SK-N-SH (cell line): ENCODE measurements at regions not wholly inside any gene's neighbourhood (a gene's known extent, or its start where the extent isn't known, plus 50 kb on each side); places are given as distances from the start of the nearest gene placed in this dataset.

Experiments
- CTCF ChIA-PET: fragments of 300-600, 350-600 bp; formaldehyde crosslinking; extraction: SDS; loops from one replicate; lab custom pipeline; 2021; lab: Yijun Ruan, JAX
- POLR2A ChIA-PET: fragments of 350-600 bp; sonication (Branson Sonifier 250); formaldehyde crosslinking; extraction: SDS; loops from one replicate; lab custom pipeline; 2020; ENCODE audit warnings: antibody characterized with exemption, inconsistent platforms; lab: Yijun Ruan, JAX
- DNase-seq: peaks from one replicate; pipeline ENCODE4 v3.0.0; 2012
- H2AFZ ChIP-seq: fragments of 200-600 bp; sonication (generic); 2 replicates; pipeline ENCODE4 v1.8.1; 2016; ENCODE audit warnings: antibody characterized with exemption, mild to moderate bottlenecking, low read depth
- H3F3A ChIP-seq: fragments of 200-600 bp; sonication (generic); replicated peaks from 2 replicates; pipeline ENCODE3; 2016; ENCODE audit warnings: antibody characterized with exemption, mild to moderate bottlenecking; ENCODE audit not compliant: insufficient read depth
- H3K27ac ChIP-seq, 2 experiments: fragments of 200-500 bp in 1 of 2; fragments of 200-600 bp in 1 of 2; sonication (Bioruptor generic) in 1 of 2; sonication (generic), shearing (Covaris generic) in 1 of 2; 2 replicates each; pipeline versions ENCODE4 v1.5.1 to v1.6.1; 2014 to 2016; ENCODE audit warnings: low read depth in 2 of 2, inconsistent platforms in 1 of 2, low read length in 1 of 2, mild to moderate bottlenecking in 1 of 2, mixed read lengths in 1 of 2
- H3K27me3 ChIP-seq: fragments of 200-600 bp; sonication (generic), shearing (Covaris generic); 2 replicates; pipeline ENCODE4 v1.6.1; 2016; ENCODE audit warnings: mixed run types; ENCODE audit not compliant: insufficient read depth
- H3K36me3 ChIP-seq, 2 experiments: fragments of 200-500 bp in 1 of 2; fragments of 200-600 bp in 1 of 2; sonication (Bioruptor generic) in 1 of 2; sonication (generic) in 1 of 2; replicated peaks in 1 of 2; 2 replicates each; pipeline versions ENCODE3 to v1.5.1; 2014 to 2016; ENCODE audit warnings: low read length in 1 of 2, mild to moderate bottlenecking in 1 of 2; ENCODE audit not compliant: insufficient read depth in 2 of 2, control insufficient read depth in 1 of 2
- H3K4me1 ChIP-seq, 2 experiments: fragments of 200-500 bp in 1 of 2; fragments of 200-600 bp in 1 of 2; sonication (Bioruptor generic) in 1 of 2; sonication (generic), shearing (Covaris generic) in 1 of 2; 2 replicates each; pipeline versions ENCODE4 v1.5.1 to v1.6.1; 2014 to 2016; ENCODE audit warnings: low read depth in 1 of 2, low read length in 1 of 2, mixed run types in 1 of 2; ENCODE audit not compliant: insufficient read depth in 2 of 2, control insufficient read depth in 1 of 2
- H3K4me2 ChIP-seq: fragments of 200-600 bp; sonication (generic), shearing (Covaris generic); 2 replicates; pipeline ENCODE4 v1.6.1; 2017; ENCODE audit warnings: mixed run types
- H3K4me3 ChIP-seq, 2 experiments: fragments of 200-500 bp in 1 of 2; fragments of 200-600 bp in 1 of 2; sonication (Bioruptor generic) in 1 of 2; sonication (generic), shearing (Covaris generic) in 1 of 2; 2 replicates each; pipeline versions ENCODE4 v1.5.1 to v1.8.1; 2014 to 2016; ENCODE audit warnings: low read depth in 2 of 2, inconsistent platforms in 1 of 2, low read length in 1 of 2, mild to moderate bottlenecking in 1 of 2, mixed read lengths in 1 of 2, moderate library complexity in 1 of 2
- H3K79me2 ChIP-seq: fragments of 200-600 bp; sonication (generic); 2 replicates; pipeline ENCODE4 v1.8.1; 2017; ENCODE audit warnings: mild to moderate bottlenecking; ENCODE audit not compliant: insufficient read depth
- H3K9ac ChIP-seq: fragments of 200-600 bp; sonication (generic); 2 replicates; pipeline ENCODE4 v1.6.1; 2017; ENCODE audit warnings: mixed run types
- H3K9me2 ChIP-seq: fragments of 200-600 bp; sonication (generic); 2 replicates; pipeline ENCODE4 v1.6.1; 2017; ENCODE audit warnings: mixed run types
- H3K9me3 ChIP-seq: fragments of 200-600 bp; sonication (generic); 2 replicates; pipeline ENCODE4 v1.6.1; 2017; ENCODE audit warnings: mixed run types, mild to moderate bottlenecking, moderate library complexity
- H4K20me1 ChIP-seq: fragments of 200-600 bp; sonication (generic); 2 replicates; pipeline ENCODE4 v1.6.1; 2017; ENCODE audit warnings: mild to moderate bottlenecking, mixed run types; ENCODE audit not compliant: insufficient read depth
- EP300 ChIP-seq, 2 experiments: IDR thresholded peaks; 2 replicates each; pipeline versions ENCODE4 v1.4.0 to v1.6.1; 2012; ENCODE audit warnings: borderline replicate concordance in 1 of 2, low read depth in 1 of 2, low read length in 1 of 2
- FOSL2 ChIP-seq: IDR thresholded peaks from 2 replicates; pipeline ENCODE4 v1.4.0; 2012; ENCODE audit warnings: low read depth, mild to moderate bottlenecking, moderate library complexity, borderline replicate concordance
- FOXM1 ChIP-seq: IDR thresholded peaks from 2 replicates; pipeline ENCODE4 v1.4.0; 2012; ENCODE audit warnings: low read depth, mild to moderate bottlenecking
- IRF3 ChIP-seq: fragments of 150-350 bp; IDR thresholded peaks from 2 replicates; pipeline ENCODE4 v1.6.1; 2016; ENCODE audit warnings: mild to moderate bottlenecking, low read depth, low read length
- JUND ChIP-seq: IDR thresholded peaks from 2 replicates; pipeline ENCODE4 v1.4.0; 2012
- MAX ChIP-seq: IDR thresholded peaks from 2 replicates; pipeline ENCODE4 v1.4.0; 2012; ENCODE audit warnings: low read depth
- NFIC ChIP-seq: IDR thresholded peaks from 2 replicates; pipeline ENCODE4 v1.4.0; 2012; ENCODE audit warnings: borderline replicate concordance
- POLR2AphosphoS5 ChIP-seq: IDR thresholded peaks from 2 replicates; pipeline ENCODE4 v1.6.1; 2012; ENCODE audit warnings: low read depth, low read length
- RAD21 ChIP-seq: IDR thresholded peaks from 2 replicates; pipeline ENCODE4 v1.6.1; 2012; ENCODE audit warnings: mild to moderate bottlenecking, low read length
- REST ChIP-seq: IDR thresholded peaks from 2 replicates; pipeline ENCODE4 v1.6.1; 2012; ENCODE audit warnings: mild to moderate bottlenecking, low read depth, low read length, moderate library complexity
- RFX5 ChIP-seq: IDR thresholded peaks from 2 replicates; pipeline ENCODE4 v1.6.1; 2012; ENCODE audit warnings: mild to moderate bottlenecking, improper control_type of control experiment, low read length
- SIN3A ChIP-seq: IDR thresholded peaks from 2 replicates; pipeline ENCODE4 v1.6.1; 2012; ENCODE audit warnings: low read depth, mild to moderate bottlenecking, low read length, moderate library complexity, borderline replicate concordance
- TEAD4 ChIP-seq: IDR thresholded peaks from 2 replicates; pipeline ENCODE4 v1.4.0; 2012; ENCODE audit warnings: mild to moderate bottlenecking, borderline replicate concordance; ENCODE audit not compliant: insufficient read depth
- WGBS: methylation state at CpG from one replicate; pipeline ENCODE4 v1.1.6; 2017; ENCODE audit warnings: low lambda C conversion rate; 5-methylcytosine and 5-hydroxymethylcytosine counted together

- Histone ChIP-seq H3K27ac (no peak overlapping the region), H3F3A (no peaks in the 10 kb centered on the region), H3K27me3 (no peaks in the 10 kb centered on the region), H2AFZ (no peak overlapping the region), H3K9me2 (no peaks in the 10 kb centered on the region), H3K4me2 (no peak overlapping the region), H3K4me1 (peaks cover 0 to 2% of the 10 kb centered on the region in 2 experiments; a peak in 1 of 4 replicates), H3K9me3 (no peaks in the 10 kb centered on the region), H3K9ac (no peak overlapping the region), H3K36me3 (no peaks in the 10 kb centered on the region), H3K4me3 (no peak overlapping the region), H3K79me2 (no peaks in the 10 kb centered on the region), H4K20me1 (no peaks in the 10 kb centered on the region)
- DNase-seq: no peak
- TF ChIP-seq EP300 (IDR thresholded peaks at IDR 0.05; ENCODE audit: borderline replicate concordance in 1 of 2, low read depth in 1 of 2, low read length in 1 of 2): no peak
- no peak for TF ChIP-seq MAX
- no peak for TF ChIP-seq IRF3
- TF ChIP-seq RAD21: no peak
- TF ChIP-seq TEAD4: no peak
- no peak for TF ChIP-seq RFX5
- TF ChIP-seq POLR2AphosphoS5: no peak
- no peak for TF ChIP-seq JUND
- no peak for TF ChIP-seq SIN3A
- no peak for TF ChIP-seq FOXM1
- 55% methylated on average over 23 of the region's 24 CpGs for WGBS
- ChIA-PET CTCF (interaction anchor here (1.3 kb wide), 1 partner anchor 331 kb away, joined by 5 read pairs; no protein-coding TSS in a partner anchor), POLR2A (no interaction called here)
Observed at GRCh38 chr2:239660390-239661230, 259.8 kb upstream of the HDAC4 start.

- H3K4me1 ChIP-seq: peaks cover 0 to 2% of the 10 kb centered on the region in 2 experiments; a peak in 1 of 4 replicates
- no peak overlapping the region for H3K9ac ChIP-seq
- no peaks in the 10 kb centered on the region for H3K9me3 ChIP-seq
- no peak overlapping the region for H2AFZ ChIP-seq
- no peaks in the 10 kb centered on the region for H3F3A ChIP-seq
- no peak for DNase-seq
- no peaks in the 10 kb centered on the region for H3K36me3 ChIP-seq
- H3K4me2 ChIP-seq: no peak overlapping the region
- no peaks in the 10 kb centered on the region for H3K79me2 ChIP-seq
- no peak overlapping the region for H3K4me3 ChIP-seq
- POLR2A ChIA-PET: no interaction called here
- WGBS: 55% methylated on average over 6 of the region's 6 CpGs
- no peak overlapping the region for H3K27ac ChIP-seq
- CTCF ChIA-PET: no interaction called here
- H4K20me1 ChIP-seq: no peaks in the 10 kb centered on the region
- no peaks in the 10 kb centered on the region for H3K27me3 ChIP-seq
- TF ChIP-seq REST: no peak
- no peak for TF ChIP-seq JUND
- no peak for TF ChIP-seq FOSL2
- TF ChIP-seq RAD21: no peak
- no peak for TF ChIP-seq NFIC
- no peaks in the 10 kb centered on the region for H3K9me2 ChIP-seq
Observed at GRCh38 chr2:239657992-239658391, 257.2 kb upstream of the HDAC4 start.
